Left lung (tissue), 4 donors: ENCODE measurements at regions not wholly inside any gene's neighbourhood (a gene's known extent, or its start where the extent isn't known, plus 50 kb on each side); places are given as distances from the start of the nearest gene placed in this dataset.

Experiments used
- ATAC-seq: fragments of 200-7000 bp; cut with Tn5 transposase; one replicate; pipeline ENCODE4 v1.9.1; 2020; ENCODE audit warnings: moderate library complexity
- DNase-seq, 4 donors: peaks; one replicate each; pipeline ENCODE4 v3.0.0-alpha.2; 2013 to 2020
- H3K27ac ChIP-seq, 2 donors: fragments of 200-600 bp; sonication (generic) in 1 of 2; one replicate each; pipeline versions ENCODE4 v1.5.0 to v1.8.0; 2020 to 2021
- H3K27me3 ChIP-seq, 2 donors: fragments of 200-600 bp; sonication (generic) in 1 of 2; one replicate each; pipeline versions ENCODE4 v1.5.0 to v1.8.0; 2020 to 2021
- H3K36me3 ChIP-seq, 2 donors: fragments of 200-600 bp; sonication (generic) in 1 of 2; one replicate each; pipeline versions ENCODE4 v1.5.0 to v1.8.0; 2020 to 2021
- H3K4me1 ChIP-seq, 2 donors: fragments of 200-600 bp; one replicate each; pipeline ENCODE4 v1.8.0; 2021
- H3K4me3 ChIP-seq, 2 donors: fragments of 200-600 bp; sonication (generic) in 1 of 2; one replicate each; pipeline versions ENCODE4 v1.5.0 to v1.8.0; 2020 to 2021; ENCODE audit warnings: mild to moderate bottlenecking in 1 of 2
- H3K9me3 ChIP-seq, 2 donors: fragments of 200-600 bp; sonication (generic) in 1 of 2; one replicate each; pipeline versions ENCODE4 v1.5.0 to v1.8.0; 2020 to 2021
- intact Hi-C, 2 donors: fragments of 100-400 bp; cut with DNase I; formaldehyde crosslinking; loops; one replicate each; pipeline versions ENCODE4 v1.11.2 to v1.14.2; 2022
- TF ChIP-seq, protein P1 (sequence below), 2 donors: fragments of 200-600 bp; sonication (generic) in 1 of 2; IDR thresholded peaks; one replicate each; pipeline versions ENCODE4 v1.5.0 to v1.8.0; 2021; ENCODE audit warnings: antibody characterized with exemption in 2 of 2
- donor health status: DM: no; HTN: yes; CAD: no.
- donor health status: DM: no; HTN: no; CAD: no.

DNA sequence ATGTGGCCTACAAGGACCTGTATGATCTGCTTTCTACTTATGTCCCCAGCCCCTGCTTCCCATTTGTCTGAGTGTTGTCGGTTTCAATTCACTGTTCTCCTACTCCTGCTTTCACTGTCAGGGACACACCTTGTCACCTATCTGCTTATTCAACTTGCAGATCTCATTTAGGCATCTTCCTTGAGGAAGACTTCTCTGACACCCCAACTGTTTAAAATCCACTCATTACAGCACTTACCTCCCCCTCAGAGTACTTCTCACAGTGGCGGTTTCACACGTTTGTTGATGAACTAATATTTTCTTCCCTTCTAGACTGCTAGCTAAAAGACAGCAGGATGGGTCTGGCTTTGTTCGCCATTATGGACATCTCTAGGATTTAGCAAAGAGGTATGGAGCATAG is 279.9 kb upstream of the TET2 start:
- DNase-seq (no peak), ATAC-seq (no peak)
- TF ChIP-seq, protein P1, sequence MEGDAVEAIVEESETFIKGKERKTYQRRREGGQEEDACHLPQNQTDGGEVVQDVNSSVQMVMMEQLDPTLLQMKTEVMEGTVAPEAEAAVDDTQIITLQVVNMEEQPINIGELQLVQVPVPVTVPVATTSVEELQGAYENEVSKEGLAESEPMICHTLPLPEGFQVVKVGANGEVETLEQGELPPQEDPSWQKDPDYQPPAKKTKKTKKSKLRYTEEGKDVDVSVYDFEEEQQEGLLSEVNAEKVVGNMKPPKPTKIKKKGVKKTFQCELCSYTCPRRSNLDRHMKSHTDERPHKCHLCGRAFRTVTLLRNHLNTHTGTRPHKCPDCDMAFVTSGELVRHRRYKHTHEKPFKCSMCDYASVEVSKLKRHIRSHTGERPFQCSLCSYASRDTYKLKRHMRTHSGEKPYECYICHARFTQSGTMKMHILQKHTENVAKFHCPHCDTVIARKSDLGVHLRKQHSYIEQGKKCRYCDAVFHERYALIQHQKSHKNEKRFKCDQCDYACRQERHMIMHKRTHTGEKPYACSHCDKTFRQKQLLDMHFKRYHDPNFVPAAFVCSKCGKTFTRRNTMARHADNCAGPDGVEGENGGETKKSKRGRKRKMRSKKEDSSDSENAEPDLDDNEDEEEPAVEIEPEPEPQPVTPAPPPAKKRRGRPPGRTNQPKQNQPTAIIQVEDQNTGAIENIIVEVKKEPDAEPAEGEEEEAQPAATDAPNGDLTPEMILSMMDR (IDR thresholded peaks at IDR 0.05) = no peak
- intact Hi-C loops = no loop called here
- peaks cover 0 to 13% of the 10 kb centered on the region in 2 donors for H3K4me1 ChIP-seq
- no peak overlapping the region for H3K27ac ChIP-seq
- H3K4me3 ChIP-seq = no peak overlapping the region
- H3K36me3 ChIP-seq = no peaks in the 10 kb centered on the region
- H3K9me3 ChIP-seq = peaks cover 0 to 8% of the 10 kb centered on the region in 2 donors
- no peaks in the 10 kb centered on the region for H3K27me3 ChIP-seq

DNA sequence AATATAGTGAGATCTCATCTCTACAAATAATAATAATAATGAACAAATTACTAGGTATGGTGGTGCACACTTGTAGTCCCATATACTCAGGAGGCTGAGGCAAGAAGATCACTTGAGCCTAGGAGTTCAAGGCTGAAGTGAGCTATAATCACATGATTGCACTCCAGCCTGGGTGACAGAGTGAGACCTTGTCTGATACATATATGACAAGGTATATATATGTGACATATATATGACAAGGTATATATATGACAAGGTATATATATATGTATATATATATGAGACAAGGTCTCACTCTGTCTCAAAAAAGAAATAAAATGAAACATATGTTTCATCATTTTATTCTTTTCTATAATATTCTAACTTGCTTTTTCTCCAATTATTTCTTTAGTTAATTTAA is 278.1 kb upstream of the TET2 start:
- intact Hi-C loops = no loop called here
- ATAC-seq = no peak
- TF ChIP-seq, protein P1 (IDR thresholded peaks at IDR 0.05) = no peak

DNA sequence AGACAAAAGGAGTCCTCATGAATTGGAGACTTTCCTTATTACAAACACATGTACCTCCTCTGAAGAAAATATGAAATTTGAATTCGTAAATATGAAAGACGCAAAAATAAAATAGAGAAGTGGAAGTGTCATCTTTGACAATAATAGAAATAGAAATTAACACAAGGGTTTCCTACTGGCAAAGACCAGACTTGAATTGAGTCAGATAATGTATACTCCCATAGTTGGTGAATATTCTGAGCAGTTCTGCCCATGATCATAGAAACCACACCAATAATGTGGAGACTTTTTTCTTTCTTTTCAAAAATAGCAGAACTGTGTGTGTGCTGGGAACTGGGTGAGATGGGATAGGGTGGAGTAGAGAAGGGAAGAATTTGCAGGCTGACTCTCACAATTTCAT is 277.7 kb upstream of the TET2 start:
- intact Hi-C loops = no loop called here
- H3K36me3 ChIP-seq = no peaks in the 10 kb centered on the region
- ATAC-seq = no peak

More for the DNA sequence above, 278.1 kb upstream of the TET2 start:
- Histone ChIP-seq H3K4me3 (no peak overlapping the region), H3K27me3 (no peaks in the 10 kb centered on the region), H3K36me3 (no peaks in the 10 kb centered on the region), H3K4me1 (peaks cover 0 to 13% of the 10 kb centered on the region in 2 donors), H3K9me3 (no peaks in the 10 kb centered on the region), H3K27ac (no peak overlapping the region)
- DNase-seq = no peak

DNA sequence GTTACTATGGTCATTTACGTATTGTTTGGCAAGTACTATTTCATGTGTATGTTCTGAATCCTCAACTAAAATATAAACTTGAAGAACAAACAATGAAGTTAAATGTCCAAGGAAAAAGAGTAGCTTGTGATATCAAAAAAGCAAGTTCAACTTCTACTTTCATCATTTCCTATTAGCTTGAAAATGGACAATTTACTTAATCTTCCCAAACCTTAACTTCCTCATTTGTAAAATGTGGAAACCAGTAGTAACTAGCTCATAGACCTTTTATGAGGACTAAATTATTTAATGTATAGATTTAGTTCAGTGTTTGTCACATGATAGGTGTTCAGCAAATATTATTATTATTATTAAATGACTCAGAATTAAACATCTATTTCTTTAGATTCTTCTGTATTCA is 276.8 kb upstream of the TET2 start:
- no peaks in the 10 kb centered on the region for H3K36me3 ChIP-seq
- H3K4me1 ChIP-seq = peaks cover 0 to 13% of the 10 kb centered on the region in 2 donors
- ATAC-seq (no peak), DNase-seq (no peak)
- no peak overlapping the region for H3K27ac ChIP-seq
- H3K27me3 ChIP-seq = no peaks in the 10 kb centered on the region
- TF ChIP-seq, protein P1 (IDR thresholded peaks at IDR 0.05) = no peak
- H3K4me3 ChIP-seq = no peak overlapping the region
- no peaks in the 10 kb centered on the region for H3K9me3 ChIP-seq
- intact Hi-C loops = no loop called here

More for the DNA sequence above, 277.7 kb upstream of the TET2 start:
- no peak overlapping the region for H3K27ac ChIP-seq
- TF ChIP-seq, protein P1 (IDR thresholded peaks at IDR 0.05) = no peak
- H3K27me3 ChIP-seq = no peaks in the 10 kb centered on the region
- DNase-seq = no peak
- H3K9me3 ChIP-seq = no peaks in the 10 kb centered on the region
- H3K4me1 ChIP-seq = peaks cover 0 to 13% of the 10 kb centered on the region in 2 donors
- no peak overlapping the region for H3K4me3 ChIP-seq

DNA sequence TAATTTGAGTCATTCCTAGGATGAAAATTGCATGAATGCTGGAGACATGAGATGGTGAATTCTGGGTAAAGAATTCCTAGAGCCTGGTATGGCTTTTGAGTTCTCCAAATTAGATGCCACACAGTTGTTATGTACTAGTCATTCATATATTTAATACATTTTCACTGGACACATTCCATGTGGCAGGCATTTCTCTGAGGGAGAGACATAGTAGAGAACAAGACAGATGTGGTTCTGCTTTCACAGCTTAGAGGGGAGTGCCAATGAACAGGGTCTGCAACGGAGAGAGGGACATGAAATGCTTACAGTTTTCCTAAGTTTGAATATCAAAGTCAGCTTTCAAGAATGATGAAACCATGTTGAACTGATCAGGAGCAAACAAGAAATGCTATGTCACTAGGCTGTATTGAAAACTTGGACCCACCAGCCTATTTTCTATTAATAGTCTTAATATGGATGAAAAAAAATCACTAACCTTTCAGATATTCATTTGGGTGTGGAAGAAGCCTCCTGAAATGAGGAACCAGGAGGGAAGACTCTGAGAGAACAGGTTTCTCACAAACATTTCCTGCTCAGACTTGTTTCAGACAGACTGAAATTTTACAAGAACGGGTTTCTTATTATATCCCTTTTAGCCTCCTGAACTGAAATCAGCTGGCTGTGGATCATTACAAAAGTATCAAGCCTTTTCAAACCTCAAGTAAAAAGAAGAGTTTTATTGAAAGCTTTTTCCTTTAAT is 276.0 kb upstream of the TET2 start:
- Histone ChIP-seq H3K36me3 (no peaks in the 10 kb centered on the region), H3K4me3 (no peak overlapping the region), H3K9me3 (no peaks in the 10 kb centered on the region), H3K27me3 (no peaks in the 10 kb centered on the region), H3K27ac (peak overlapping the region in 1 of 2 donors; percentile 0), H3K4me1 (peaks cover 0 to 13% of the 10 kb centered on the region in 2 donors)
- ATAC-seq = no peak
- no peak for DNase-seq
- TF ChIP-seq, protein P1 (IDR thresholded peaks at IDR 0.05) = no peak
- intact Hi-C loops = no loop called here
